Neural crest cell (in vitro differentiated cells): ENCODE measurements at regions not wholly inside any gene's neighbourhood (a gene's known extent, or its start where the extent isn't known, plus 50 kb on each side); places are given as distances from the start of the nearest gene placed in this dataset.

Experiments
- DNase-seq: peaks from one replicate; pipeline ENCODE4 v3.0.0; 2021; ENCODE audit warnings: low read depth, mixed read lengths, low spot score
- H3K27ac Mint-ChIP-seq: one replicate; pipeline ENCODE4 v1.8.0; 2021; ENCODE audit warnings: mild to moderate bottlenecking, mixed read lengths; ENCODE audit not compliant: unreplicated experiment
- H3K27me3 Mint-ChIP-seq: 2 replicates; pipeline ENCODE4 v1.8.0; 2021; ENCODE audit warnings: low read depth, mild to moderate bottlenecking, mixed read lengths
- H3K36me3 Mint-ChIP-seq: 2 replicates; pipeline ENCODE4 v1.8.0; 2021; ENCODE audit warnings: low read depth, mild to moderate bottlenecking, mixed read lengths
- H3K4me1 Mint-ChIP-seq: 2 replicates; pipeline ENCODE4 v1.8.0; 2021; ENCODE audit warnings: mixed read lengths
- H3K4me3 Mint-ChIP-seq: one replicate; pipeline ENCODE4 v1.8.0; 2021; ENCODE audit warnings: mild to moderate bottlenecking, mixed read lengths
- H3K9me3 Mint-ChIP-seq: 2 replicates; pipeline ENCODE4 v1.8.0; 2021; ENCODE audit warnings: mixed read lengths
- TF ChIP-seq, protein P1 (sequence below): fragments of 200-600 bp; sonication (generic); conservative IDR thresholded peaks from 2 replicates; pipeline ENCODE4 v1.5.0; 2021; ENCODE audit warnings: antibody characterized with exemption, mild to moderate bottlenecking

- H3K27ac Mint-ChIP-seq: no peak overlapping the region
- H3K27me3 Mint-ChIP-seq: peaks cover 5% of the 10 kb centered on the region
- TF ChIP-seq, protein P1, sequence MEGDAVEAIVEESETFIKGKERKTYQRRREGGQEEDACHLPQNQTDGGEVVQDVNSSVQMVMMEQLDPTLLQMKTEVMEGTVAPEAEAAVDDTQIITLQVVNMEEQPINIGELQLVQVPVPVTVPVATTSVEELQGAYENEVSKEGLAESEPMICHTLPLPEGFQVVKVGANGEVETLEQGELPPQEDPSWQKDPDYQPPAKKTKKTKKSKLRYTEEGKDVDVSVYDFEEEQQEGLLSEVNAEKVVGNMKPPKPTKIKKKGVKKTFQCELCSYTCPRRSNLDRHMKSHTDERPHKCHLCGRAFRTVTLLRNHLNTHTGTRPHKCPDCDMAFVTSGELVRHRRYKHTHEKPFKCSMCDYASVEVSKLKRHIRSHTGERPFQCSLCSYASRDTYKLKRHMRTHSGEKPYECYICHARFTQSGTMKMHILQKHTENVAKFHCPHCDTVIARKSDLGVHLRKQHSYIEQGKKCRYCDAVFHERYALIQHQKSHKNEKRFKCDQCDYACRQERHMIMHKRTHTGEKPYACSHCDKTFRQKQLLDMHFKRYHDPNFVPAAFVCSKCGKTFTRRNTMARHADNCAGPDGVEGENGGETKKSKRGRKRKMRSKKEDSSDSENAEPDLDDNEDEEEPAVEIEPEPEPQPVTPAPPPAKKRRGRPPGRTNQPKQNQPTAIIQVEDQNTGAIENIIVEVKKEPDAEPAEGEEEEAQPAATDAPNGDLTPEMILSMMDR: no peak
- no peak for DNase-seq
- no peak overlapping the region for H3K4me3 Mint-ChIP-seq
- H3K36me3 Mint-ChIP-seq: no peaks in the 10 kb centered on the region
- peaks cover 15% of the 10 kb centered on the region for H3K4me1 Mint-ChIP-seq
- H3K9me3 Mint-ChIP-seq: no peaks in the 10 kb centered on the region
These were observed 87.5 kb downstream of the ING1 start for GRCh38 chr13:110801044-110801443.

DNA sequence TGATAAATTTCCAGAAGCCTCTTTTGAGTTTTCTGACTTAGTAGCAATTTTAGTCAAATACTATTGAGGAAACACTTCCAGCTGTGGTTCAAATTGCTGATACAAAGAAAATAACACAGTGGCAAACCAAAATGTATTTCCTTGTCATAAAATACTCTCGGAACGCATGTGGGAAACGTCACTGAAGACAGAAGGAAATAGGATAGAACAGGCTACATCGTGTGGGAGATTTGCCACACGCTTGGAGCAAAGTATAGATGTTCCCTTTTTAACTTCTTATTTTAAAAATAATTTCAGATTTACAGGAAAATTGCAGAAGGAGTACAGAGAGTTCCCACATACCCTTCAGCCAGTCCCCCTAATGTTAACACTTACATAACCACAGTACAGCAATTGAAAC is 88.8 kb downstream of the ING1 start:
- Mint-ChIP-seq H3K9me3 (no peaks in the 10 kb centered on the region), H3K27ac (no peak overlapping the region), H3K36me3 (no peaks in the 10 kb centered on the region), H3K4me3 (no peak overlapping the region), H3K27me3 (peaks cover 4% of the 10 kb centered on the region), H3K4me1 (peaks cover 15% of the 10 kb centered on the region)
- DNase-seq: no peak
- TF ChIP-seq, protein P1: no peak

GRCh38 chr13:110806636-110807035 is 93.1 kb downstream of the ING1 start:
- TF ChIP-seq, protein P1: no peak
- Mint-ChIP-seq H3K36me3 (no peaks in the 10 kb centered on the region), H3K4me3 (no peak overlapping the region), H3K27me3 (no peaks in the 10 kb centered on the region), H3K27ac (no peak overlapping the region), H3K9me3 (no peaks in the 10 kb centered on the region), H3K4me1 (peaks cover 5% of the 10 kb centered on the region)
- no peak for DNase-seq

DNA sequence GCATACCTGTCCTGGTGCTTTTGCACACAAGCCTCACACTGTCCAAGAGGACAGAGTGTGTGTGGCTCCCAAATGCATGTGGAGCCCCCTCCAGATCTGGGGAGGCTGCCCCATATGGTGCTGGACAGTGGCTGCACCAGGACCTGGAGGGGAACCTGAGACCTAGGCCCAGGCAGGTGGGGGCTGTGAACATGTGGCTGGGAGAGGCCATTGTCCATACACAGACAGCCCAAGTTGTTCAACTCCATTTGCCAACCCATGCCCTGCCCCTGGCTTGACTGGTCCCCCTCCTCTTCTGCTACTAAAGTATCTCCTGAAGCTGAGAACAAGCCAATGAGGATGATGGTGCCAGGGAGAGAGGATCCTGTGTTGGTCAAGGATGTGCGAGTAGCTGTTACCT is 94.0 kb downstream of the ING1 start:
- Mint-ChIP-seq H3K36me3 (no peaks in the 10 kb centered on the region), H3K4me1 (peaks cover 7% of the 10 kb centered on the region), H3K9me3 (no peaks in the 10 kb centered on the region), H3K27ac (no peak overlapping the region), H3K27me3 (no peaks in the 10 kb centered on the region), H3K4me3 (no peak overlapping the region)
- TF ChIP-seq, protein P1: no peak
- DNase-seq: no peak

- Mint-ChIP-seq H3K27me3 (no peaks in the 10 kb centered on the region), H3K4me1 (peaks cover 7% of the 10 kb centered on the region), H3K36me3 (no peaks in the 10 kb centered on the region), H3K27ac (no peak overlapping the region), H3K4me3 (no peak overlapping the region), H3K9me3 (no peaks in the 10 kb centered on the region)
- TF ChIP-seq, protein P1: no peak
- DNase-seq: no peak
These were observed 94.6 kb downstream of the ING1 start for GRCh38 chr13:110808138-110808537.
